HepG2 (cell line): ENCODE measurements at regions not wholly inside any gene's neighbourhood (a gene's known extent, or its start where the extent isn't known, plus 50 kb on each side); places are given as distances from the start of the nearest gene placed in this dataset.

Source experiments
- BORCS8-MEF2B ChIP-seq: sonication (generic); formaldehyde crosslinking; IDR thresholded peaks from 2 replicates; pipeline ENCODE4 v1.8.0; 2022; ENCODE audit warnings: mild to moderate bottlenecking, missing genetic modification reagents
- CCDC6 ChIP-seq: sonication (generic); formaldehyde crosslinking; IDR thresholded peaks from 2 replicates; pipeline ENCODE4 v1.8.1; 2022; ENCODE audit warnings: mild to moderate bottlenecking, missing genetic modification reagents, moderate library complexity
- EEA1 ChIP-seq: sonication (generic); formaldehyde crosslinking; IDR thresholded peaks from 2 replicates; pipeline ENCODE4 v1.5.1; 2020; ENCODE audit warnings: mild to moderate bottlenecking, missing genetic modification reagents, borderline replicate concordance
- KDM5B ChIP-seq: sonication (generic); formaldehyde crosslinking; IDR thresholded peaks from 2 replicates; pipeline ENCODE4 v1.4.0; 2020; ENCODE audit warnings: missing genetic modification reagents, mild to moderate bottlenecking, borderline replicate concordance
- MBD4 ChIP-seq: IDR thresholded peaks from 2 replicates; pipeline ENCODE4 v1.6.1; 2012; ENCODE audit warnings: low read length, inconsistent platforms, borderline replicate concordance
- MTA3 ChIP-seq: sonication (generic); formaldehyde crosslinking; IDR thresholded peaks from 2 replicates; pipeline ENCODE4 v1.4.0; 2020; ENCODE audit warnings: missing genetic modification reagents
- MTF2 ChIP-seq: sonication (generic); formaldehyde crosslinking; IDR thresholded peaks from 2 replicates; pipeline ENCODE4 v1.5.0; 2020; ENCODE audit warnings: missing genetic modification reagents, borderline replicate concordance
- NFATC3 ChIP-seq: sonication (generic); formaldehyde crosslinking; IDR thresholded peaks from 2 replicates; pipeline ENCODE4 v1.5.1; 2020; ENCODE audit warnings: mild to moderate bottlenecking, missing genetic modification reagents
- SRSF1 ChIP-seq: fragments of 200-400 bp; formaldehyde crosslinking; optimal IDR thresholded peaks from 2 replicates; pipeline ENCODE3; 2017; ENCODE audit warnings: mild to moderate bottlenecking, low read depth, low read length, moderate library complexity
- ZBTB21 ChIP-seq: sonication (generic); formaldehyde crosslinking; IDR thresholded peaks from 2 replicates; pipeline ENCODE4 v1.4.0; 2020; ENCODE audit warnings: missing genetic modification reagents
- ZFP36 ChIP-seq: fragments of 150-350 bp; IDR thresholded peaks from 2 replicates; pipeline ENCODE4 v1.6.1; 2018; ENCODE audit warnings: borderline replicate concordance, low read length, low read depth; ENCODE audit not compliant: partially characterized antibody
- ZNF17 ChIP-seq: sonication (generic); formaldehyde crosslinking; IDR thresholded peaks from 2 replicates; pipeline ENCODE4 v1.5.0; 2020; ENCODE audit warnings: mild to moderate bottlenecking, missing genetic modification reagents
- ZNF30 ChIP-seq: sonication (generic); formaldehyde crosslinking; IDR thresholded peaks from 2 replicates; pipeline ENCODE4 v1.5.0; 2020; ENCODE audit warnings: mild to moderate bottlenecking, missing genetic modification reagents
- ZNF430 ChIP-seq: sonication (generic); formaldehyde crosslinking; IDR thresholded peaks from 2 replicates; pipeline ENCODE4 v1.9.0; 2021; ENCODE audit warnings: mild to moderate bottlenecking, missing genetic modification reagents
- ZNF605 ChIP-seq: sonication (generic); formaldehyde crosslinking; IDR thresholded peaks from 2 replicates; pipeline ENCODE4 v1.8.0; 2022; ENCODE audit warnings: mild to moderate bottlenecking, missing genetic modification reagents
- TF ChIP-seq, protein P1 (sequence below): sonication (generic); formaldehyde crosslinking; IDR thresholded peaks from 2 replicates; pipeline ENCODE4 v1.9.0; 2021; ENCODE audit warnings: missing genetic modification reagents, borderline replicate concordance
- TF ChIP-seq, protein P2 (sequence below): sonication (generic); formaldehyde crosslinking; IDR thresholded peaks from 2 replicates; pipeline ENCODE4 v1.5.1; 2020; ENCODE audit warnings: missing genetic modification reagents, mild to moderate bottlenecking, borderline replicate concordance
- TF ChIP-seq, protein P3 (sequence below): sonication (generic); formaldehyde crosslinking; IDR thresholded peaks from 2 replicates; pipeline ENCODE4 v1.4.0; 2020; ENCODE audit warnings: missing genetic modification reagents
- TF ChIP-seq, protein P4 (sequence below): sonication (generic); formaldehyde crosslinking; IDR thresholded peaks from 2 replicates; pipeline ENCODE4 v1.9.0; 2021; ENCODE audit warnings: missing genetic modification reagents, borderline replicate concordance
- TF ChIP-seq, protein P5 (sequence below): sonication (generic); formaldehyde crosslinking; IDR thresholded peaks from 2 replicates; pipeline ENCODE4 v1.4.0; 2020; ENCODE audit warnings: missing genetic modification reagents, mild to moderate bottlenecking, borderline replicate concordance

DNA sequence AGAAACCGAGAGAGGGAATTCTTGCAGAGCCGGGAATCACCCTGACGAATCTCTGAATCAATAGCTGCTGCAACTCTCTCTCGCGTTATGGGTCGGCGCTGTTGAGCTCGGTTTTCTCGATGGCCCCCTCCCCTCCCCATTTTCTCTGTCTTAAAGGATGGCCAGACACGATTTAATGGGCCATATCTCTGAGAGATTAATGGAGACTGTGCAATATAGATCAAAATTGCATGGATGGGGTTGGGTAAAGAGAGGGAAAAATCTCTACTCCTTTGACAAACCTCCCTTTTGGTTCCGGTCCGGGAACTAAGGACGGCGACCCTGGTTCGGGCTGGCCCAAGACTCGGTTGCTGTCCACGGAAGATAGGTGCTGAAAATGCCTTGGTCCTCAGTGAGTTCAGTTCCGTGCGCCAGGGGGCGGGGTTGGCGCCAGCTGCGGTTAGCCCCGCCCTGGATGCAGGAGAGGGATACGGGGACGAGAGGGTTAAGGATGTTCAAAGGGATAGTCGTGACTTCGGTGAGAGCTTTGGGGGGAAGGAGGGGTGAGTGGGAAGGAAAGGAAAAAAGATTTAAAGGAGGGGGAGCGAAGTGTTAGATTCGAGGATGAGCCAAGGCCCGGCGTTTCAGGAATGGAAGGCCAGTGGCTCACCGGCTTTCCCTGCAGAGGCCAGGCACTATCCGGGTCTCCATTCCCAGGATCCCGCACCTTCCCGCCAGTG, 103.6 kb upstream of the HSD17B12 start (continued):
- TF ChIP-seq, protein P1, sequence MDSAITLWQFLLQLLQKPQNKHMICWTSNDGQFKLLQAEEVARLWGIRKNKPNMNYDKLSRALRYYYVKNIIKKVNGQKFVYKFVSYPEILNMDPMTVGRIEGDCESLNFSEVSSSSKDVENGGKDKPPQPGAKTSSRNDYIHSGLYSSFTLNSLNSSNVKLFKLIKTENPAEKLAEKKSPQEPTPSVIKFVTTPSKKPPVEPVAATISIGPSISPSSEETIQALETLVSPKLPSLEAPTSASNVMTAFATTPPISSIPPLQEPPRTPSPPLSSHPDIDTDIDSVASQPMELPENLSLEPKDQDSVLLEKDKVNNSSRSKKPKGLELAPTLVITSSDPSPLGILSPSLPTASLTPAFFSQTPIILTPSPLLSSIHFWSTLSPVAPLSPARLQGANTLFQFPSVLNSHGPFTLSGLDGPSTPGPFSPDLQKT (CRISPR knock-in tag) = no peak
- peak; percentile 44; the same call in 1 of the 2 replicates for TF ChIP-seq ZNF430
- peak; percentile 68; the same call in 1 of the 2 replicates for TF ChIP-seq BORCS8-MEF2B (CRISPR knock-in tag)
- TF ChIP-seq ZBTB21 (CRISPR knock-in tag) = no peak
- no peak for TF ChIP-seq MBD4
- TF ChIP-seq KDM5B (CRISPR knock-in tag) = no peak
- no peak for TF ChIP-seq ZNF17 (CRISPR knock-in tag)
- TF ChIP-seq, protein P2, sequence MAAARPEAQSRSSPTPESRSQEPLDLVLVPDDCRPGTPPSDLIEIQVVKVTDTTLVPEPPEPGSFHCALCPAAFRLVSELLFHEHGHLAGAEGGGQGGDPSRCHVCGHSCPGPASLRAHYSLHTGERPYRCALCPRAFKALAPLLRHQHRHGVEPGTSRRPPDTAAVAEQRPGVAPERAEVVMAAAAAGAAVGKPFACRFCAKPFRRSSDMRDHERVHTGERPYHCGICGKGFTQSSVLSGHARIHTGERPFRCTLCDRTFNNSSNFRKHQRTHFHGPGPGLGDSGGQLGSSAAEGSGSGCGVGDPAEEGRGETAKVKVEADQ (CRISPR knock-in tag) = no peak
- TF ChIP-seq CCDC6 = peak; percentile 75; the same call in 1 of the 2 replicates
- no peak for TF ChIP-seq MTF2 (CRISPR knock-in tag)
- TF ChIP-seq, protein P3, sequence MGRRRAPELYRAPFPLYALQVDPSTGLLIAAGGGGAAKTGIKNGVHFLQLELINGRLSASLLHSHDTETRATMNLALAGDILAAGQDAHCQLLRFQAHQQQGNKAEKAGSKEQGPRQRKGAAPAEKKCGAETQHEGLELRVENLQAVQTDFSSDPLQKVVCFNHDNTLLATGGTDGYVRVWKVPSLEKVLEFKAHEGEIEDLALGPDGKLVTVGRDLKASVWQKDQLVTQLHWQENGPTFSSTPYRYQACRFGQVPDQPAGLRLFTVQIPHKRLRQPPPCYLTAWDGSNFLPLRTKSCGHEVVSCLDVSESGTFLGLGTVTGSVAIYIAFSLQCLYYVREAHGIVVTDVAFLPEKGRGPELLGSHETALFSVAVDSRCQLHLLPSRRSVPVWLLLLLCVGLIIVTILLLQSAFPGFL (CRISPR knock-in tag) = no peak
- no peak for TF ChIP-seq ZNF30
- TF ChIP-seq SRSF1 = no peak
- 0 out of 2 replicates have a peak, but pooled peaks have one; percentile 40 for TF ChIP-seq ZNF605 (CRISPR knock-in tag)
- no peak for TF ChIP-seq ZFP36
- TF ChIP-seq, protein P4, sequence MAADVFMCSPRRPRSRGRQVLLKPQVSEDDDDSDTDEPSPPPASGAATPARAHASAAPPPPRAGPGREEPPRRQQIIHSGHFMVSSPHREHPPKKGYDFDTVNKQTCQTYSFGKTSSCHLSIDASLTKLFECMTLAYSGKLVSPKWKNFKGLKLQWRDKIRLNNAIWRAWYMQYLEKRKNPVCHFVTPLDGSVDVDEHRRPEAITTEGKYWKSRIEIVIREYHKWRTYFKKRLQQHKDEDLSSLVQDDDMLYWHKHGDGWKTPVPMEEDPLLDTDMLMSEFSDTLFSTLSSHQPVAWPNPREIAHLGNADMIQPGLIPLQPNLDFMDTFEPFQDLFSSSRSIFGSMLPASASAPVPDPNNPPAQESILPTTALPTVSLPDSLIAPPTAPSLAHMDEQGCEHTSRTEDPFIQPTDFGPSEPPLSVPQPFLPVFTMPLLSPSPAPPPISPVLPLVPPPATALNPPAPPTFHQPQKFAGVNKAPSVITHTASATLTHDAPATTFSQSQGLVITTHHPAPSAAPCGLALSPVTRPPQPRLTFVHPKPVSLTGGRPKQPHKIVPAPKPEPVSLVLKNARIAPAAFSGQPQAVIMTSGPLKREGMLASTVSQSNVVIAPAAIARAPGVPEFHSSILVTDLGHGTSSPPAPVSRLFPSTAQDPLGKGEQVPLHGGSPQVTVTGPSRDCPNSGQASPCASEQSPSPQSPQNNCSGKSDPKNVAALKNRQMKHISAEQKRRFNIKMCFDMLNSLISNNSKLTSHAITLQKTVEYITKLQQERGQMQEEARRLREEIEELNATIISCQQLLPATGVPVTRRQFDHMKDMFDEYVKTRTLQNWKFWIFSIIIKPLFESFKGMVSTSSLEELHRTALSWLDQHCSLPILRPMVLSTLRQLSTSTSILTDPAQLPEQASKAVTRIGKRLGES (CRISPR knock-in tag) = 0 out of 2 replicates have a peak, but pooled peaks have one; percentile 35
- no peak for TF ChIP-seq MTA3 (CRISPR knock-in tag)
- TF ChIP-seq, protein P5, sequence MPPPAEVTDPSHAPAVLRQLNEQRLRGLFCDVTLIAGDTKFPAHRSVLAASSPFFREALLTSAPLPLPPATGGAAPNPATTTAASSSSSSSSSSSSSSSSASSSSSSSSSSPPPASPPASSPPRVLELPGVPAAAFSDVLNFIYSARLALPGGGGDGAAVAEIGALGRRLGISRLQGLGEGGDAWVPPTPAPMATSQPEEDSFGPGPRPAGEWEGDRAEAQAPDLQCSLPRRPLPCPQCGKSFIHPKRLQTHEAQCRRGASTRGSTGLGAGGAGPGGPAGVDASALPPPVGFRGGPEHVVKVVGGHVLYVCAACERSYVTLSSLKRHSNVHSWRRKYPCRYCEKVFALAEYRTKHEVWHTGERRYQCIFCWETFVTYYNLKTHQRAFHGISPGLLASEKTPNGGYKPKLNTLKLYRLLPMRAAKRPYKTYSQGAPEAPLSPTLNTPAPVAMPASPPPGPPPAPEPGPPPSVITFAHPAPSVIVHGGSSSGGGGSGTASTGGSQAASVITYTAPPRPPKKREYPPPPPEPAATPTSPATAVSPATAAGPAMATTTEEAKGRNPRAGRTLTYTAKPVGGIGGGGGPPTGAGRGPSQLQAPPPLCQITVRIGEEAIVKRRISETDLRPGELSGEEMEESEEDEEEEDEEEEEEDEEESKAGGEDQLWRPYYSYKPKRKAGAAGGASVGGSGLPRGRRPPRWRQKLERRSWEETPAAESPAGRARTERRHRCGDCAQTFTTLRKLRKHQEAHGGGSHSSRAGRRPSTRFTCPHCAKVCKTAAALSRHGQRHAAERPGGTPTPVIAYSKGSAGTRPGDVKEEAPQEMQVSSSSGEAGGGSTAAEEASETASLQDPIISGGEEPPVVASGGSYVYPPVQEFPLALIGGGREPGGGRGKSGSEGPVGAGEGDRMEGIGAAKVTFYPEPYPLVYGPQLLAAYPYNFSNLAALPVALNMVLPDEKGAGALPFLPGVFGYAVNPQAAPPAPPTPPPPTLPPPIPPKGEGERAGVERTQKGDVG (CRISPR knock-in tag) = no peak
- no peak for TF ChIP-seq NFATC3 (CRISPR knock-in tag)
- TF ChIP-seq EEA1 = no peak
